WTC11 (cell line): ENCODE measurements at regions not wholly inside any gene's neighbourhood (a gene's known extent, or its start where the extent isn't known, plus 50 kb on each side); places are given as distances from the start of the nearest gene placed in this dataset.

Experiments used
- ATAC-seq: fragments of 200-7000 bp; cut with Tn5 transposase; 2 replicates; pipeline ENCODE4 v1.10.0; 2021; ENCODE audit warnings: mild to moderate bottlenecking, moderate library complexity
- CTCF ChIA-PET: fragments of 300-600 bp; sonication (Branson Sonifier 250); formaldehyde crosslinking; loops from one replicate; lab custom pipeline; 2021; ENCODE audit warnings: antibody characterized with exemption; lab: Charles Lee
- POLR2A ChIA-PET: fragments of 350-600 bp; sonication (Branson Sonifier 250); formaldehyde crosslinking; loops from one replicate; lab custom pipeline; 2021; ENCODE audit warnings: antibody characterized with exemption; lab: Charles Lee
- DNase-seq: peaks from one replicate; pipeline ENCODE4 v3.0.0; 2021; ENCODE audit warnings: low spot score
- H3K27ac Mint-ChIP-seq: 2 replicates; pipeline ENCODE4 v1.8.0; 2021; ENCODE audit warnings: mixed read lengths
- H3K27me3 Mint-ChIP-seq: 2 replicates; pipeline ENCODE4 v1.8.0; 2021; ENCODE audit warnings: low read depth, mild to moderate bottlenecking, moderate library complexity, mixed read lengths
- H3K36me3 Mint-ChIP-seq: 2 replicates; pipeline ENCODE4 v1.8.0; 2021; ENCODE audit warnings: mixed read lengths
- H3K4me1 Mint-ChIP-seq: 2 replicates; pipeline ENCODE4 v1.8.0; 2022; ENCODE audit warnings: mixed read lengths
- H3K4me3 Mint-ChIP-seq: 2 replicates; pipeline ENCODE4 v1.8.0; 2021; ENCODE audit warnings: mild to moderate bottlenecking, moderate library complexity, mixed read lengths
- H3K9me3 Mint-ChIP-seq: 2 replicates; pipeline ENCODE4 v1.8.0; 2021; ENCODE audit warnings: mixed read lengths
- ATF3 ChIP-seq: sonication (generic); formaldehyde crosslinking; conservative IDR thresholded peaks from 2 replicates; pipeline ENCODE4 v1.8.1; 2022; ENCODE audit warnings: mild to moderate bottlenecking, missing genetic modification reagents
- CTCF ChIP-seq: fragments of 200-600 bp; IDR thresholded peaks from 2 replicates; pipeline ENCODE4 v1.8.0; 2022; ENCODE audit warnings: antibody characterized with exemption
- E2F1 ChIP-seq: sonication (generic); formaldehyde crosslinking; IDR thresholded peaks from 2 replicates; pipeline ENCODE4 v1.8.0; 2022; ENCODE audit warnings: mild to moderate bottlenecking, missing genetic modification reagents
- FOXJ3 ChIP-seq: sonication (generic); formaldehyde crosslinking; IDR thresholded peaks from 2 replicates; pipeline ENCODE4 v1.9.0; 2021; ENCODE audit warnings: missing genetic modification reagents, mild to moderate bottlenecking, borderline replicate concordance
- FOXP1 ChIP-seq: sonication (generic); formaldehyde crosslinking; IDR thresholded peaks from 2 replicates; pipeline ENCODE4 v1.8.0; 2022; ENCODE audit warnings: missing genetic modification reagents, mild to moderate bottlenecking, moderate library complexity, borderline replicate concordance
- GTF2I ChIP-seq: fragments of 250-450 bp; sonication (Bioruptor Pico); conservative IDR thresholded peaks from 2 replicates; pipeline ENCODE4 v1.4.0; 2021; ENCODE audit warnings: mild to moderate bottlenecking
- IRF2 ChIP-seq: sonication (generic); formaldehyde crosslinking; IDR thresholded peaks from 2 replicates; pipeline ENCODE4 v1.8.0; 2022; ENCODE audit warnings: low read depth, missing genetic modification reagents, borderline replicate concordance
- JUN ChIP-seq: sonication (generic); formaldehyde crosslinking; IDR thresholded peaks from 2 replicates; pipeline ENCODE4 v1.8.0; 2023; ENCODE audit warnings: mild to moderate bottlenecking, missing genetic modification reagents
- MLX ChIP-seq: sonication (generic); formaldehyde crosslinking; IDR thresholded peaks from 2 replicates; pipeline ENCODE4 v1.8.1; 2023; ENCODE audit warnings: mild to moderate bottlenecking, missing genetic modification reagents, moderate library complexity
- NFATC4 ChIP-seq: fragments of 250-450 bp; sonication (Bioruptor Pico); IDR thresholded peaks from 2 replicates; pipeline ENCODE4 v1.9.0; 2021; ENCODE audit warnings: mild to moderate bottlenecking
- NFE2L1 ChIP-seq: sonication (generic); formaldehyde crosslinking; IDR thresholded peaks from 2 replicates; pipeline ENCODE4 v1.8.1; 2023; ENCODE audit warnings: missing genetic modification reagents
- NR2C2 ChIP-seq: sonication (generic); formaldehyde crosslinking; IDR thresholded peaks from 2 replicates; pipeline ENCODE4 v1.8.0; 2022; ENCODE audit warnings: mild to moderate bottlenecking, missing genetic modification reagents
- PRRX2 ChIP-seq: fragments of 250-450 bp; sonication (Bioruptor Pico); IDR thresholded peaks from 2 replicates; pipeline ENCODE4 v1.8.0; 2021; ENCODE audit warnings: mild to moderate bottlenecking
- SOX15 ChIP-seq: fragments of 250-450 bp; sonication (Bioruptor Pico); IDR thresholded peaks from 2 replicates; pipeline ENCODE4 v1.9.0; 2021; ENCODE audit warnings: mild to moderate bottlenecking
- ZBTB43 ChIP-seq: sonication (generic); formaldehyde crosslinking; IDR thresholded peaks from 2 replicates; pipeline ENCODE4 v1.8.1; 2023; ENCODE audit warnings: mild to moderate bottlenecking, missing genetic modification reagents
- ZMAT4 ChIP-seq: fragments of 250-450 bp; sonication (Bioruptor Pico); IDR thresholded peaks from 2 replicates; pipeline ENCODE4 v1.9.0; 2021; ENCODE audit warnings: mild to moderate bottlenecking
- ZNF121 ChIP-seq: sonication (generic); formaldehyde crosslinking; IDR thresholded peaks from 2 replicates; pipeline ENCODE4 v1.8.0; 2023; ENCODE audit warnings: missing genetic modification reagents
- ZNF416 ChIP-seq: fragments of 250-450 bp; sonication (Bioruptor Pico); IDR thresholded peaks from 2 replicates; pipeline ENCODE4 v1.9.0; 2021; ENCODE audit warnings: mild to moderate bottlenecking, inconsistent platforms
- ZNF532 ChIP-seq: fragments of 250-450 bp; sonication (Bioruptor Pico); IDR thresholded peaks from 2 replicates; pipeline ENCODE4 v1.9.0; 2021; ENCODE audit warnings: mild to moderate bottlenecking, borderline replicate concordance

GRCh38 chr10:117797296-117797695, 249.4 kb downstream of the RAB11FIP2 start:
- ChIA-PET CTCF (no interaction called here), POLR2A (no interaction called here)
- TF ChIP-seq E2F1 (CRISPR knock-in tag): no peak
- Mint-ChIP-seq H3K4me3 (no peak overlapping the region), H3K9me3 (no peaks in the 10 kb centered on the region), H3K36me3 (no peaks in the 10 kb centered on the region), H3K4me1 (no peaks in the 10 kb centered on the region), H3K27me3 (no peaks in the 10 kb centered on the region), H3K27ac (no peak overlapping the region)
- ATAC-seq: no peak
- DNase-seq: no peak

GRCh38 chr10:117801691-117802090, 245.1 kb downstream of the RAB11FIP2 start:
- peaks cover 13% of the 10 kb centered on the region for H3K4me1 Mint-ChIP-seq
- no peaks in the 10 kb centered on the region for H3K27me3 Mint-ChIP-seq
- CTCF ChIA-PET: no interaction called here
- DNase-seq (no peak), ATAC-seq (no peak)
- TF ChIP-seq JUN: no peak
- TF ChIP-seq ZNF532 (CRISPR knock-in tag): no peak
- no peak for TF ChIP-seq SOX15 (CRISPR knock-in tag)
- no peak for TF ChIP-seq PRRX2
- no peak for TF ChIP-seq IRF2 (CRISPR knock-in tag)
- TF ChIP-seq ZNF416 (CRISPR knock-in tag): no peak
- no peak for TF ChIP-seq NR2C2 (CRISPR knock-in tag)
- no peak for TF ChIP-seq ZNF121 (CRISPR knock-in tag)
- TF ChIP-seq NFATC4 (CRISPR knock-in tag): no peak
- TF ChIP-seq MLX (CRISPR knock-in tag): no peak
- no peak for TF ChIP-seq CTCF
- TF ChIP-seq NFE2L1: no peak
- H3K27ac Mint-ChIP-seq: no peak overlapping the region
- POLR2A ChIA-PET: no interaction called here
- no peaks in the 10 kb centered on the region for H3K36me3 Mint-ChIP-seq
- no peak overlapping the region for H3K4me3 Mint-ChIP-seq
- H3K9me3 Mint-ChIP-seq: no peaks in the 10 kb centered on the region

- TF ChIP-seq GTF2I (CRISPR knock-in tag) (no peak), ZMAT4 (CRISPR knock-in tag) (no peak), FOXJ3 (CRISPR knock-in tag) (no peak), ZBTB43 (CRISPR knock-in tag) (no peak), FOXP1 (CRISPR knock-in tag) (no peak), ATF3 (CRISPR knock-in tag) (no peak), NFATC4 (CRISPR knock-in tag) (no peak)
- H3K9me3 Mint-ChIP-seq: peaks cover 11% of the 10 kb centered on the region
- H3K4me1 Mint-ChIP-seq: peaks cover 13% of the 10 kb centered on the region
- POLR2A ChIA-PET: no interaction called here
- DNase-seq (no peak), ATAC-seq (no peak)
- H3K27ac Mint-ChIP-seq: no peak overlapping the region
- CTCF ChIA-PET: no interaction called here
- H3K4me3 Mint-ChIP-seq: no peak overlapping the region
- no peaks in the 10 kb centered on the region; the same call in 1 of the 2 replicates for H3K27me3 Mint-ChIP-seq
- no peaks in the 10 kb centered on the region for H3K36me3 Mint-ChIP-seq
Measured at GRCh38 chr10:117804470-117805011, 242.2 kb downstream of the RAB11FIP2 start.
